ENCODE measurements at regions not wholly inside any gene's neighbourhood (a gene's known extent, or its start where the extent isn't known, plus 50 kb on each side); places are given as distances from the start of the nearest gene placed in this dataset.
A peak's percentile ranks its signal among the peaks of the same experiment; 100 is the strongest.

DNA sequence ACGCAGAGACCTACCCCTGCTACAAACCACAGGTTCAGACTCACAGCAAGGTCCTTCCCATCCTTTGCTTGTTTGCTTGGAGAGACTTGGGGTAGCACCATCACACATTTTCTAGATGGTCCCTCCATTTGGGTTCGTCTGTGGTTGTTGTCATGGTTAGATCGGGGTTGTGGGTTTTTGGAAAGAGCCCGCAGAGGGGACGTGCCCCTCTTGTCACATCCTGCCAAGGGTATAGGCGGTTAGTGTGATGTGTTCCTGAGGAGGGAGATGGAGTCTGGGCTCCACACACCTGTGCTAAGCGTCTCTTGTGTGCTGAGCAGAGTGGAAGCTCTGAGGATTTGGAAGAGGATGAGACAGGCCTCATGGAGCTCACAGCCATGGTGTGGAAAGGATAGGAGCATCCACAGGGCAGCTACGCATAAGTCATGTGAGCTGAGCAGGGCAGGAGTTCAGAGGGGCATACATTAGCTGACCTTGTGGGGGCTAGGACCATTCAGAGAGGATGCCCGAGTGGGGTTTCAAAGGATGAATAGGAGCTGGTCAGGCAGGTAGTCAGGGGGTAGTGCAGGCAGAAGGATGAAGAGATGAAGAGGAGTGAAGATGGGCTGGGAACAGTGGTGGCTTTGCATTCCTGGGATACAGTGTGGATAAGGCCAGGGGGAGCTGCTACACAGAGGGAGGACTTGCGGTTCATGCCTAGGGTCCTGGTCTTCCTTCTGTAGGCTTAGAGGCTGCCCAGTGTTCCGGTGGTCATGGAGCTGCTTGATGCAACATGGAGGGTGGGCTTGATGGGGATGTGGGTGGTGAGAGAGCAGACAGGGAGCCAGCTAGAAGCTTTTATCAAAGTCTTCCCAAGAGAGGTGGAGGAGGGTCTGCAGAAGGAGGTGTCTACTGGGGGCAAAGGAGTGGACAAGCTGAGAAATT is 62.9 kb downstream of the ACKR3 start:
- DNase-seq: peak; percentile 18

DNA sequence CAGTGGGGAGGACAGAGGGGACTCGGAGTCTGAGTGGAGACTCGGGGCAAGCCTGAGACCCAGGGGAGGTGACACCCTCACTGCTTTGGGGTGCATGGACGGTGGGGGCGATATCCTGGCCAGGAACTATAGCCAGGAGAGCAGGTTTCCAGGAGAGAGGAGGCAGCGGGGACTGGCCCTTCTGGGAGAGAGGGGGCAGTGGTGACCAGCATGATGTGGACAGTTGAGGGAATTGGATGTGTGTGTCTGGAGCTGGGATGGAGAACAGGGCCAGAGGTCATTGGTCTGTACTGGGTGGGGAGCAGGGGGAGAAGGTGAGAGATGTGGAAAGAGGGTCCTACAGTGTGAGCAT is 63.6 kb downstream of the ACKR3 start:
- peak; percentile 44 for DNase-seq

DNA sequence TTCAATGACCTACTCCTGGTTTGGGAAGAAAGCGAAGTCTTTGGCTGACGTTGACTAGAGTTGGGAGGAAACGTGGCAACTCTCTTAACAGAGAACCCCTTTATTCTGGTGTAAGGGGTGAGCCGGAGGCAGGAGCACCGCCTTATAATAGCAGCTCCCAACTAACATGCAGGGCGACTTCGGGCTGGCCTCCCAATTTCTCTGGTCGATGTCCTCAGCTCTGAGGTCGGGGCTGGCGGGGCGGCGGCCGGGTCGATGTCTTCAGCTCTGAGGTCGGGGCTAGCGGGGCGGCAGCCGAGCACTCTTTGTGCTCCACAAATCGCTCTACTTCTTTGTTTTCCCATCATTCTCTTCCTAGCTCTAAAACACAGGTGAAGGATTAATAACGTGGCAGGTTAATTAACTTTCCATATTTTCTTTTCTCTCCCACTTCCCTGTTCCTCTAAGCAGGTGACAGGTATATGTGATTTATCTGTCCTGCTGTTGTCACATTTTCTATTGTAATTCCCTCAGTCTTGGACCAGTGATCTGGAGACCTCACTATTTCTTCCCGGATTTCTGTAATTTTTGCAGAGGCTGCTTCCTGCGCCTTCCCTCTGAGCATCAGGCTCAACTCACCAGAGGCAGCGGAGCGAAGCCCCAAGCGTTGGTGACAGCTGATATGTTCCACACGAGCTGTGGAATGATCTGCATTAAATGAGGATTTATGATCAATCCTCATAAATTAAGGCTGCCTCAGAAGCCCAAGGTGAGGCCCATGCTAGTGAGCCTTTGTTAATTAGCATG is 64.3 kb downstream of the ACKR3 start:
- DNase-seq: peak; percentile 13

DNA sequence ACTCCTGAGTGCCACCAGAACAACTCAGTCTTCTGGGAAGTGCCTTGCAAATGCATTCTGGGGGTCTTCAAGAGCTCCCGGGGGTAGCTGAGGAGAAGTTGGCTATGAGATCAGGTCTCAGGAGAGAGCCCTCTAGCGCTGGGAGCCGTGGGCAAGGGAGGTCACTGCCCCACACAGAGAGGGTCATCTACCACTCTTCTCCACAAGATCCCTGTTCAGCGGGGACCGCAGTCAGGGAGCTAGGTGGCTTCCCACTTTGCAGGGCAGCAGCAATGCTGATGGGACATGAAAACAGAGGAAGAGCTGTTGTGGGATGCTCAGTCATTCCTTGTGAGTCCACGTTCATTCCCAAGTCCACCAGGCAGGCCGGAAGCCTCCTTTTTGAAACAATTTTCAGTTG is 66.6 kb downstream of the ACKR3 start:
- DNase-seq: peak; percentile 30

DNA sequence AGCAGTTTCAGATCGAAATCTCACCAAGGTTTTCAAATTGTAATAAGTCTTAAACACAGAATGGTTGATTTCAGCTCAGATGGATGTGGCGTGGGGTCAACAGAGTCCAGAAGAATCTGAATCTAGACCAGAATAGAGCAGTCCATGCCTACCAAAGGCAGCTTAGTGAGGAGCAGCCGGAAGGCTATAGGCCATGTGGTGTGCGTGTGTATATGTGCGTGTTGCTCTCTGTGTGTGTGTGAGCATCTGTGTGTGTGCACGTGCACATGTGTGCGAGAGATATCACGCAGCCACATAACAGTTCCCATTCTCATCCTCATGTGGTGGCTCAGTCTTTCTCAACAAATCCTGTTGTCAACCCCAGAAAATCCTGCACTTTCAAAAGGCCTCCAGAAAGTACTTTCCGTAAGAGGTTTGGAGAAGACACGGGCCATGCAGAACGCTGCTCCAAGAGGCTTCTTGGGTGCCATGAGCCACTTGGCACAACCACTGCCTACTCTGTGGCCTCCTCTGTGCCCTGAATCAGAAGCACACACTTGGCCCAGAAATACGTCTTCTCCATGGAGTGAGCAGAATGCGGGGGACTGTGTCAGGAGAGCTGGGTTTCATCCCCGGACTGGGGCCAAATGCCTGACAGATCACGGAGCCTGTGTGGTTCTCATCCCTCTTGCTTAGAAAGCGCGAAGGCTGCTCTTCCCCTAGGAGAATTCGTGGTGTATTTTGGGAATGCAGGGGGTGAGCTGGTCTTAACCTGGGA is 67.3 kb downstream of the ACKR3 start:
- peak; percentile 28 for DNase-seq

DNA sequence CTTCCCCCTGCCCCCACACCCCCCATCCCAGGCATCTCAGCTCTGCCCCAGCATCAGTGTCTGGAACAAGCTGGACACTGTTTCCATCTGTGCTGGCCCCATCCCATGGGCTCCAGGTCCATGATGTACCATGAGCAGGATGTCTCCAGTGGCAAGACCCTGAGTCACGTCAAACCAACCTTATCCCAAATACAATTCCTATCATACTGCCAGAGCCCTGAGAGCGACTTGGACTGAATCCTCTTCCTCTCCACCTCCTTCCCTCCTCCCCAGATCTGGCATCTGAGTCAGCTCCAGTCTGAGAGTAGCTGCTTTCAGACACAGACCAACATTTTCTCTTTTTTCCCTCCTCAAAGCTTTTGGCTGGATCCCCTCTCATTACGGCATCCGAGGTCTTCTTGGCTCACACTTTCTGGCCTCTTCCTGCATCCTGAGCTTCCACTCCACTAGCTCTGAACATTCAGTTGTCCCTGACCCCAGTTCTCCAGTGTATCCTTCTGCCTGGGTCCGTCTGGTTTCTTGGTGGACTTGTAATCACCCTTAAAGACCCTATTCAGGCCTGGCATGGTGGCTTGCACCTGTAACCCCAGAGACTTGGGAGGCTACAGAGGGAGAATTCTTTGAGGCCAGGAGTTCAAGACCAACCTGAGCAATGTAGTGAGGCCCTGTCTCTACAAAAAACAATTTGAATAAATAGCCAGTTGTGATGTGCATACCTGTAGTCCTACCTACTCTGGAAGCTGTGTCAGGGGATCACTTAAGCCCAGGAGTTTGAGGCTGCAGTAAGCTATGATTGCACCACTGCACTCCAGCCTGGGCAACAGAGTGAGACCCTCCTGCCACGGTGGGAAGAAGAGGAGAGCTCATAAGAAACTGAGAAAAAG is 68.3 kb downstream of the ACKR3 start:
- peak; percentile 22 for DNase-seq

DNA sequence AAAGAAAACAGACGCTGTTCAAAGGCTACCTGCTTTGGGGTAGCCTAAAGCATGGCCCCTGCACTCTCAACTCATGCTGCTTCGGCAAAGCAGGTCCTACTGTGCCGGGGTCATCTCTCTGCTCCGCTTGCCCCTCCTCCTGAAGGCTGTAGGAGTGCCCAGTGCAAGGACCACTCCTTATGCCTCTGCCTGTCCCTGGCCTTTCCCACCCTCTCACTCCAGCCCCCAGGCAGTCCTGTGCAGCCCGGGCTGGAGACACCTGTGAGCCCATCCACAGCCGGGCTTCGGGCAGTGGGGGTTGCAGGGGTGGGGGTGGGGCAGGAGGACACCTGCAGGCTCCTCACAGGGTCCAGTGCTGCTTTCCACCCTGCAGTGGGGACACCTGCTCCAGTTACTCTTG is 69.1 kb downstream of the ACKR3 start:
- peak; percentile 37 for DNase-seq

DNA sequence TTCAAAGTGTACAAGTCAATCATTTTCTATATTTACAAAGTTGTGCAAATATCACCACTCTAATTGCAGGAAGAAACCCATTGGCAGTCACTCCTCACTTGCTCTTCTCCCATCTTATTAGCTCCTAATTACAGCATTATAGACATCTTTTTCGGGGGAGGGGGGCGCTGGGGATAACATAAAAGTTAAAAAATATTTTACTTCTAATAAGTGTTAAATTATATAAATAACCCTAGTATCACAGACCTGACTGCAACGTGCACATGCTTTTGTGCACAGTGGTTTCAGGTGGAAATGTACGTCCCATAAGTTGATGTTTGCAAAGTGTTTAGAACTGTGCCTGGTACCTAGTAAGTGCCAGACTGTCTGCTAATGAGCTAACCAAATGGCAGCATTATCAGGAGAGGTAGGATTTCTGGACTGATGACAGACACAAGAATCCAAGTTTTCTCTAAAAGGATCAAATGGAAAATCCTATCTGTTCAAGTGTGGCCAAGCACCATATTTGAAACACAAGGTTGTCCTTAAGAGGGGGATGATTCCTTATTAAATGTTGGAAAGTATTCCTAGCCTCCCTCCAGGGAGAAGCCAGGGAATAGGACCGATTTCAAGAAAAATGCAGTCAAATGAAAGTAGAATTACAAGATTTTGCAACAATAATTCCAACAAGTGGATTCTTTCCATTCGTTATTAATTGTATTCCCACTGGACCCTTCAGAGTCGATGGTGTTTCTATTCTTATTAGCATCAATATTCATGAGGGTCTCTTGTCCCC is 70.0 kb downstream of the ACKR3 start:
- no peak for DNase-seq

DNA sequence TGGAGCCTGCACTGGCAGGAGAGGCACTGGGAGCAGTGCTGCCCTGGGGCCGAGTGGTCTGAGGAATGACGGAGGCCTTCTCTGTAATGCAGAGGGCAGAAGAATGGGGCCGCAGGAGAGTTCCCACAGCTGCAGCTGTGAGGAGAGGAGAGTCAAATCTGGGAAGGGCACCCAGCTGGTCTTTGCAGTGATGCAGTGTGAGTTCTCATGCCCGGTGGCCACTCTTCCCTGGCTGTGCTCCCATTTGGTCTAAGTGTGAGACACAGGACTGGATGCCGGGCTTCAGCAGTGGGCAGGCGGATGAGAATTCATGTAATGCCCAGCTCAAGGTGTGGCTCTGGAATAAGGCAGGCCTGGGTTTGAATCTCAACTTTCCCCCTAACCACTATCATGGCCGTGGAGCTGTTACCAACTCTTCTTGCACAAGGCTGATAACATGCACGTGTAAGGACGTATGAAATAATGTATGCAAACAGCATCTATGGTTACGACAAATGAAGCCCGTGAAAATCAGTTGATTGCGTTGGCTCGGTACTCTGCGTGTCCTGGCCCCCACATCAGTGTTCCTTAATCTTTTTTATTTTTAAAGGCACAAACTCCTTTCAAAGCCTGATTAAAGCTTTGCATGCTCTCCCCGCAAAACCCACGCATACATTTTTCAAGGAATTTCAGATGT is 71.6 kb downstream of the ACKR3 start:
- peak; percentile 13 for DNase-seq

DNA sequence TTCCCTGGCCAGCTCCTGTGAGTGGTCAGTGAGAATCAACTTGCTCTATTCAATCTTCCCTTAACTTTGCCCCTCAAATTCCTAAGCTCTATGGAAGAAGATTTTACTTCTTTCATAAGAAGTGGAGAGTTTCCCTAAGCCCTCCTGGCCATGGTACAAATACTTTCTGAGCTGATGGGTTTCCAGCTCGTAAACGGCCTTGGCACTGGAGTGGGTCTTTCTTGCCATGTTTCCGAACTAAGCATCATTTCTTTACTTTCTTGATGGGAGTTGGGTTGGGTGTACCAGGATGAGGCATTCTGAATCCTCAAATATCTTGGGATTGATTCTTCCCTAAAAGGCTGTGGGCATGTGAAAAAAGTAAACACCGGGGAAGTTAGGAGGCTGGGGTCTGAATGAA is 72.5 kb downstream of the ACKR3 start:
- DNase-seq: no peak

DNA sequence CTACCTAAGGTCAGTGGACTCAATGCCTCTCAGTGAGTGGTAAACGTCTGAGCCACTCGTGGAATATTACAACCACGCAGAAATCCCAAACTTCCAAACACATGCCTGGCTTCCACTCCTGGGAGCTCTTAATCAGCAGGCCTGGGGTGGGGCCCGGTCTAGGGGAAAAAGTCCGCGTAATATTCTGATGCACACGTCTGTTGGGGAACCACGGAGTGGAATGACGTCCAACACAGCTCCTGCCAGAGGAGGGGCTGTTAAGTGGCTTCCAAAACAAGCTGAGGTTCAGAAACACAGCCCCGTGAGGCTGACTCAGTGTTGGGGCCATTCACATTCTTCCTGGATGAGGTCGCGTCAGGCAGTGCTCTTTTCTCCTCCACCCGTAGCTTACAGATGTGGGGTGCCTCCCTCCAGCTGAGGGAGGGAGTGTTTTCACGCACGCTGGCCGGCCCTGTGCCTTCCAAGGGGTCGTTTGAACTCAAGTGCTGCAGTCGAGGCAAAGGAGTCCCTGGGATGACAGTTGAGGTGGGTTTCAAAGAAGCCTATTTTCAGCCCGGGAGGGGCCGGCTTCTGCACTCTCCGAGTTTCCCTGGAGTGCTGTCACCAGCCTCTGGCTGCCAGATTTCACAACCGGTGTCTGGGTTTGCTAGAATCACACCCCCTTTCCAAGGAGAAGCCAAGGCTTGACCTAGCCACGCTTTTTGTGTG is 73.1 kb downstream of the ACKR3 start:
- peak; percentile 38 for DNase-seq

DNA sequence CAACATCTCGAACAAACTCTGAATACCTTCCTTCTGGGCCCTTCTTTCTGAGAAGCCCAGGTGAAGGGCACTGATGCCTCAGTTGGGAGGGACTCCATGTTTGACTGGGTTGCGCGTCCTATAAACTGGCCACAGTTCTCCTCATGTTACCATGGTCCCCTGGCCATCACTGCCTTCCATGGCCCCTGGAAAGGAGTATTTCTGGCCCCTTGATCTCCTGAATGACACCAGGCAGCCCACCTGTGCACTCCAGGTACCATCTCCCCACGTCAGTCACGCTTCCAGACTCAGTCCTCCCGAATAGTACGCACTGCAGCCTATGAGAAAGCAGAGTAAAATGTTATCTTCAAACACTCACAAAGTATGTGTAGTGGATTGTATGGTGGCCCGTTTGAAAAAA is 73.9 kb downstream of the ACKR3 start:
- peak; percentile 15 for DNase-seq

DNA sequence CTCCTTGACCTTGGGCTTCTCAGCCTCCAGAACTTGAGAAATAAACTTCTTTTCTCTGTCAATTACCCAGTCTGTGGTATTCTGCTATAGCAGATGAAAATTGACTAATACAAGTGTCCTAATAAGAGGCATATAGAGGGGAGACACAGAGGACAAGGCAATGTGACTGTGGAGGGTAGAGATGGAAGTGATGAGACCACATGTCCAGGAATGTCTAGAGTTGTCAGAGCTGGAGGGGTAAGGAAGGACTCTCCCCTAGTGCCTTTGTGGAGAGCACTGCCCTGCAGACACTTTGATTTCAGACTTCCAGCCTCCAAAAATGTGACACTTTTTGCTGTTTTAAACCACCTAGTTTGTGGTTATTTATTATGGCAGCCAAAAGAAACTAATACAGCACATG is 74.4 kb downstream of the ACKR3 start:
- DNase-seq: no peak

DNA sequence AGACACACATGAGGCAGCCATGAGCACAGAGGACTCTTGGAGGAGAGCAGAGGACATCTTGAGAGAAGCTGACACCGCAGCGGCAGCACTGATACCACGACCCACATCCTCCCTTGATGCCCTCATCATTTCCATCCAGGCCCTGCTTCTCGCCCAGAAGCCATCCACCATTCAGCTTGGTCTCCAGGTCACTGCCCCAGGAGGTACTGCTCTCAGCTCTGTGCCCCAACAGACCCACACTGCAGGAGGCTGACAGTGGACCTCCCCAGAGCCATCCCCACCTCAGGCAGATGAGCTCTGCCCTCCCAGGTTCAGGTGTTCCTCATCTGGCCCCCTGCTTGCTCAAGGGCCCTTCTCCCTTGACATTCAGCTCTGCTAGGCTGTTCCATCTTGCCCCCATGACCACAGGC is 74.9 kb downstream of the ACKR3 start:
- DNase-seq: peak; percentile 33

DNA sequence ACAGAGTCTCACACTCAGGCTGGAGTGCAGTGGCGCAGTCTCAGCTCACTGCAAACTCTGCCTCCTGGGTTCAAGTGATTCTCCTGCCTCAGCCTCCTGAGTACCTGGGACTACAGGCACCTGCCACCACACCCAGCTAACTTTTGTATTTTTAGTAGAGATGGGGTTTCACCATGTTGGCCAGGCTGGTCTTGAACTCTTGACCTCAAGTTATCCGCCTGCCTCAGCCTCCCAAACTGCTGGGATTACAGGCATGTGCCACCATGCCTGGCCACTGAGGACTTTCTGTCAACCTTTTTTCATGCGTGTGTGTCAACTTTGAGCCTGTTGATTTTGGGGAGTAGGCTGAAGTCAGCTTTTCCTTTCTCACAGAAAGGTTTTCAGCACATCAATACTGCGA is 75.5 kb downstream of the ACKR3 start:
- DNase-seq: peak; percentile 0

DNA sequence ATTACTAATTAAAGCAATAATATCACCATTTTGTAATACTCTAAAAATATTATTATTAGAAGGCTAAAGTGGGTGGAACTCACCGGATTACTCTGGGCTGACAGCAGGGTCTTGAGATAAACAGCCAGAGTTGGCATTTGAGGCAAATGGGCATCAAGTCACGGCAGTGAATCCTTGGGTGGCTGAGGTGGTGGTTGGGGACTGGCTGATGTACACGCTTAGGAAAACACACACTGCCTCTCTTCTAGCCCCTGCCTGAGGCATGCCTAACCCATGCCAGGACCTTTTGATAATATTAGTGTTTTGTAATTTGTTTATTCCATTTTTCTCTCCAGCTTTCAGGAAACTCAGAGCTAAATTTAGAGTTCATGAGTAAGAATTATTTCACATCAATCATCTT is 76.8 kb downstream of the ACKR3 start:
- DNase-seq: peak; percentile 3

DNA sequence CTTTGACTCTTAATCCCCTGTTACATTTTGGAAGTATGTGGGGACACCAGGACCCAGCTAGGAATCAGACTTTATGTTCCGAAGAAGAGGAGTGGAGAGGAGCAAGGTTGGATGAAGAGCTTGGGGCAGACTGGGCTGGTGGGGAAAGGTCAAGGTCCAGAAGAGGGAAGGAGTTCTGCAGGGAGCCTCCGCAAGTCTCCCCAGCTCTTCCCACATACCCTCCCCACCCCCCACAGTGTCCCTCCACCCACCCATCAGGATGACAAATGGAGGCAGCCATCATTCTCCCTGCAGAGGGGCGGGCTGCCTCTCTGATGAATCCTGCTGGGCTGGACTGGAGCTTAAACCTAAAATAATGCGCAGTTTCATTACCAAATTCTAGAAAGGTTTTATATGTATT is 77.2 kb downstream of the ACKR3 start:
- DNase-seq: peak; percentile 13

DNA sequence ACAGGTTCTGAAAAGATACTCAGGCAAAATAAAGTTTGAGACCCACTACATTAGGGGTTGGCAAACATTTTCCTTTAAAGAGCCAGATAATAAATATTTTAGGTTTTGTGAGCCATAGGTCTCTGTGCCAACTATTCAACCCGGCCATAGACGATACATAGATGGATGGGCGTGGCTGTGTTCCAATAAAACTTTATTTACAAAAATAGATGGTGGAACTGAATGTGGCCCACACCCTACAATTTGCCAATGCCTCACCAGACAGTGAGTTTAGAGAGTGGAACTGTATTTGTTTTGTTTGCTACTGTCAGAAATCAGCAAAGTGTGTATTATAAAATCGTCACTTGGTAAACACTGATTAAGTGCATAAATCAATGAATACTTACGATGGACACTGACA is 78.0 kb downstream of the ACKR3 start:
- DNase-seq: no peak

DNA sequence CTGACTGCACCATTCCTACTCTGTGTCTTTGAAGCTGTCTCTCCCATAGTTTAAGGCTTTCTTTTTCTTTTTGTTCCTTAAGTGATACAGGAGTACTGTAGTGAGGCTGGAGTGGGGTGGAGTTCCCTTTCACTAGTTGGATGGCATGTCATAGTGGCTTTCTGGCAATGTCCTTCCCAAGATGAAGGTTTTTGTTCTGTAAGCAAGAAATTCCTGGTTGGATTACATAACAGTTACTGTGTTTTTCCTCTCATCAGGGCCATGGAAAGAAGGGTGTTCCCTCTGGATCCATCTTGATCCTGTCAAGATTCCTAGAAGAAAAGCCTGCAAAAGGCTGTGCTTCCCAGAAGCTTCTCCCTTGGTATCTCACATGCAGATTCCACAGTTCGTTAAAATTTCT is 84.2 kb downstream of the ACKR3 start:
- no peak for DNase-seq

DNA sequence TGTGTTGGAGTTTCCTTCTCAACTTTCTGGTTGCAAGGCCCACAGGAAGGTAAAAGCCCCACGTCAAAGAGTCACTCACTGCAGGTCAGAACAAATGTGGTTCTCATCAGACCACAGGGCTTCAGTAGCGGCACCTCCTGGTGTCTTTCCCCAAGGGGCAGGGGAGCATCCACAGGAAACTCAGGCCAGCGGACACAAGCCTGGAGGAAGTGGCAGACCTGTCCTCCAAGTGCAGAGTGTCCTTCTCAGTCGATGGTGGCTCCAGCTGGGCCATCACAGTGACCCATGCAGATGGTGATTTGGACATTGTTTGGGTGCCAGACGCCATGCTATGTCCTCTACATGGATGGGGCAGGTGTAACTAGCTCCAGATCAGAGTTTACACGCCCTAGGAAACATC is 84.9 kb downstream of the ACKR3 start:
- DNase-seq: peak; percentile 2

Measured in activated CD8-positive, alpha-beta memory T cell treated with anti-CD3 and anti-CD28 coated beads, Interleukin-2, amount 50 U/mL, for 48 hours (primary cell).